Stomach smooth muscle (tissue), 2 donors: ENCODE measurements at regions not wholly inside any gene's neighbourhood (a gene's known extent, or its start where the extent isn't known, plus 50 kb on each side); places are given as distances from the start of the nearest gene placed in this dataset.

Source experiments
- H3K27ac ChIP-seq: one replicate; pipeline ENCODE4 v1.7.0; 2013; ENCODE audit warnings: mild to moderate bottlenecking, low read length, inconsistent platforms
- H3K27me3 ChIP-seq, 2 donors: one replicate each; pipeline ENCODE4 v1.7.0; 2013; ENCODE audit warnings: low read length in 2 of 2; ENCODE audit not compliant: insufficient read depth in 2 of 2, control insufficient read depth in 1 of 2
- H3K36me3 ChIP-seq, 2 donors: one replicate each; pipeline ENCODE4 v1.7.0; 2013; ENCODE audit warnings: low read length in 2 of 2; ENCODE audit not compliant: control insufficient read depth in 2 of 2, insufficient read depth in 2 of 2
- H3K4me1 ChIP-seq: one replicate; pipeline ENCODE4 v1.7.0; 2013; ENCODE audit warnings: low read length; ENCODE audit not compliant: control insufficient read depth, insufficient read depth
- H3K4me3 ChIP-seq, 2 donors: one replicate each; pipeline ENCODE4 v1.7.0; 2013; ENCODE audit warnings: low read length in 2 of 2
- H3K9ac ChIP-seq, 2 donors: one replicate each; pipeline ENCODE4 v1.7.0; 2013; ENCODE audit warnings: low read length in 2 of 2, mild to moderate bottlenecking in 1 of 2
- H3K9me3 ChIP-seq, 2 donors: one replicate each; pipeline ENCODE4 v1.7.0; 2013; ENCODE audit warnings: low read length in 2 of 2; ENCODE audit not compliant: control insufficient read depth in 2 of 2
- donor health status: healthy.
- donor health status: Pancreatic carcinoma.

DNA sequence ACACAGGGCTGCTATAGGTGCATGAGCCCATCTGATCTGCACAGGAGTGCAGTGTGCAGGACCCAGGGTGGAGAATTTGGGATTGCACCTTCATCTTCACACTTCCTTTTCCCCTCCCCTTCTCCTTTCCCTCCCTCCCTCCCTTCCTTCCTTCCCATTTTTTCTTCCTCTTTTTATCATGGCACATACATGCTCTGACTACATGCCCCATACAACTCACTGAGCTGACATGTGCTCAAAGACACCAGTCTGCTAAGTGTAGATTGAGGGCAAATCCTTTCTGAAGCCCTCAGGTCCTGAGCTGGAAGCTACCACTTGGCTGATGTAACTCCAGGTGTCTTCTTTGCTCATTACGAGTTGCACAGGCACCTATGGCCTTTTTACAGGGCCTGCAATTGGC, 365.3 kb upstream of the ZNF32 start:
- H3K4me1 ChIP-seq, result peaks cover 15% of the 10 kb centered on the region
- H3K9ac ChIP-seq, result no peak overlapping the region
- H3K9me3 ChIP-seq, result no peaks in the 10 kb centered on the region
- peaks cover 0 to 4% of the 10 kb centered on the region in 2 donors for H3K27me3 ChIP-seq
- no peak overlapping the region for H3K27ac ChIP-seq
- no peaks in the 10 kb centered on the region for H3K36me3 ChIP-seq
- no peak overlapping the region for H3K4me3 ChIP-seq

GRCh38 chr10:44012921-44013320, 364.2 kb upstream of the ZNF32 start:
- H3K36me3 ChIP-seq, result no peaks in the 10 kb centered on the region

DNA sequence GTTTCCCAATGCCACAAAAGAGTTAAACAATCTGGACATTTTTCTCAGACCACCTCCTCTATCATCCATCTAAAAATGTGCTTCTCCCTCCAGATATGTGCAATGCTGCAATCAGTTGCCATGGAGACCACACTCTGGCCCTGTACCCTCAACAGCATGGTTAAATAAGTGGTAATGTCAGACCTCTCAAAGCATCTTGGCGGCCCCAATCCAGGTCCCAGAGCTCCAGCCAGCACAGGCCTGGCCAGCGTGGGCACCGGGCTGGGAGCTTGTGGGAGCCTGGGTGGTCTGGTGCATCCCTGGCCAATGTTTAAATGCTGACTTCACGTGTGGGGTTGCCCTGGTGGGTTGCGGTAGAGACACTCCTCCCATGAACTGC, 362.9 kb upstream of the ZNF32 start:
- peaks cover 11% of the 10 kb centered on the region for H3K4me1 ChIP-seq
- H3K36me3 ChIP-seq, result no peaks in the 10 kb centered on the region
- no peak overlapping the region for H3K4me3 ChIP-seq
- peaks cover 0 to 4% of the 10 kb centered on the region in 2 donors for H3K27me3 ChIP-seq
- no peak overlapping the region for H3K9ac ChIP-seq
- H3K9me3 ChIP-seq, result no peaks in the 10 kb centered on the region
- H3K27ac ChIP-seq, result no peak overlapping the region

More at GRCh38 chr10:44012921-44013320, 364.2 kb upstream of the ZNF32 start:
- Histone ChIP-seq H3K4me1 (peaks cover 15% of the 10 kb centered on the region), H3K9me3 (no peaks in the 10 kb centered on the region), H3K4me3 (no peak overlapping the region), H3K9ac (no peak overlapping the region), H3K27ac (no peak overlapping the region), H3K27me3 (peaks cover 0 to 4% of the 10 kb centered on the region in 2 donors)

DNA sequence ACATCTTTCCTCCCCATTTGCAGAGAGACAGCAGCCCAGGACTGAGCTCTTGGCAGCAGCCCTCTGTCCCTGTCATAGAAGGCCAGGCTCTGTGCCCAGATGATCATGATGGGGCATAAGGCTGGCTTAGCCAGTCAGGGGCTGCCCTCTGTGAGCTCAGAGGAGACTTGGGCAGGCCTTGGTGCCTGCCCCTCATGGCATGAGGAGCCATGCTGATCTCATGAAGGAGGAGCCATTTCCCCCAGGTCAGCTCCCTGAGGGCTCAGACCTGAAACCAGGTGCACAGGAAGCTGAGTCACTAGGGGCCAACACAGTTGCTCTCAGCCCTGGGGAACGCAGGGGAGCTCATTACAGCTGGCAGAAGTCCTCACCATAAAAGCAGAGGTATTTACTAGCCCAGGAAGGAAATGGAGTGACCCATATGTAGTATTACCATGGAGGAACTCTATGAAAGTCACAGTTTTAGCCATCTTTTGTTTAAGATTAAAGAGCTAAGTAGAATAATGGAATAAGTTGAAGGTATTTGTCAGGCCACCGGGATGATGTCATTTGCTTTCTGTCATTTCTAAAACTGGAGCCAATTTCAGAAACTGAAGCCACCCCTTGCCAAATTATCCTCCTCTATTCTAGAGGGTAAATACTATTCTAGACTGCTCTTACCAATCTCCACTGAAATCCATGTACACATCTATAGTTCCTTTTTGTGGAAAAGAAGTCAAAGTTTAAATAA, 362.4 kb upstream of the ZNF32 start:
- no peak overlapping the region for H3K27ac ChIP-seq
- H3K9me3 ChIP-seq, result no peaks in the 10 kb centered on the region
- peaks cover 5% of the 10 kb centered on the region for H3K4me1 ChIP-seq
- no peak overlapping the region for H3K4me3 ChIP-seq
- no peak overlapping the region for H3K9ac ChIP-seq
- H3K27me3 ChIP-seq, result peaks cover 0 to 4% of the 10 kb centered on the region in 2 donors
- no peaks in the 10 kb centered on the region for H3K36me3 ChIP-seq

- no peak overlapping the region for H3K27ac ChIP-seq
- H3K4me1 ChIP-seq, result peaks cover 2% of the 10 kb centered on the region
- H3K9ac ChIP-seq, result no peak overlapping the region
- no peak overlapping the region for H3K4me3 ChIP-seq
- no peaks in the 10 kb centered on the region for H3K36me3 ChIP-seq
- peaks cover 0 to 4% of the 10 kb centered on the region in 2 donors for H3K27me3 ChIP-seq
- H3K9me3 ChIP-seq, result no peaks in the 10 kb centered on the region
Measured at GRCh38 chr10:44009891-44010632, 361.4 kb upstream of the ZNF32 start.

GRCh38 chr10:44008917-44009709, 360.4 kb upstream of the ZNF32 start:
- H3K4me1 ChIP-seq, result peaks cover 2% of the 10 kb centered on the region
- H3K27me3 ChIP-seq, result peaks cover 0 to 4% of the 10 kb centered on the region in 2 donors
- no peak overlapping the region for H3K27ac ChIP-seq
- no peak overlapping the region for H3K9ac ChIP-seq
- no peaks in the 10 kb centered on the region for H3K9me3 ChIP-seq
- H3K36me3 ChIP-seq, result no peaks in the 10 kb centered on the region
- no peak overlapping the region for H3K4me3 ChIP-seq

DNA sequence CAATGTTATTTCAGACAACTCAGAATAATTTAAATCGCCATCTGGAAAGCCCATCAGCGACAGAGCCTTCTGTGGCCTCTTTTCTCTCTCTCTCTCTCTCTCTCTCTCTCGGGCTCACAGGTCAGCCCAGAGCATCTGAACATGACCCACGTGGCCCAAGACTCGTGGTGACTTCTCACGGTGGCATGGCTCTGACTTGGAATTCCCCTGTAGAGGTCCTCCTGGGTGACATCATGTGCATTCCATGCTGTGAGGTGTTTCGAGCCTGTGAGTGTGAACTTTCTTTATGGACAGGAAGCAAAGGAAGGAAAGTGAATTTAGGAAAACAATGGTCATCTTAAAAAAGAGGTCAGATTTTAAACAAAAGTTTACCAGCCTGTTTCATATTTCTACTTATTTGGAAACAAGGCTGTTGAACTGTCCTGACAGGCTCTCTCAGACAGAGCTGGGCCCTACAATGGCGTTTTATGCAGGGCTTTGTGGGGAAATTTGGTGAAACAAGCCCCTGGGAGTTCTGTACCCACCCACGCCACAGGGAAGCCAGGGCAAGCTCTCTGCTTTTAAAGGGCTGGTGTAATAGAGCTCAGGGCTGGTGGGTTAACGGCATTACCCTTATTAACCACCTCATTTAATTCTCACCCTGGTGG, 359.7 kb upstream of the ZNF32 start:
- H3K9me3 ChIP-seq, result no peaks in the 10 kb centered on the region
- H3K9ac ChIP-seq, result no peak overlapping the region
- H3K27ac ChIP-seq, result no peak overlapping the region
- peaks cover 2% of the 10 kb centered on the region for H3K4me1 ChIP-seq
- no peaks in the 10 kb centered on the region for H3K36me3 ChIP-seq
- no peak overlapping the region for H3K4me3 ChIP-seq
- peaks cover 0 to 3% of the 10 kb centered on the region in 2 donors for H3K27me3 ChIP-seq

- Histone ChIP-seq H3K27ac (no peak overlapping the region), H3K9me3 (no peaks in the 10 kb centered on the region), H3K9ac (no peak overlapping the region), H3K4me3 (no peak overlapping the region), H3K36me3 (no peaks in the 10 kb centered on the region), H3K27me3 (no peaks in the 10 kb centered on the region), H3K4me1 (no peaks in the 10 kb centered on the region)
Measured at GRCh38 chr10:44006771-44007170, 358.1 kb upstream of the ZNF32 start.

DNA sequence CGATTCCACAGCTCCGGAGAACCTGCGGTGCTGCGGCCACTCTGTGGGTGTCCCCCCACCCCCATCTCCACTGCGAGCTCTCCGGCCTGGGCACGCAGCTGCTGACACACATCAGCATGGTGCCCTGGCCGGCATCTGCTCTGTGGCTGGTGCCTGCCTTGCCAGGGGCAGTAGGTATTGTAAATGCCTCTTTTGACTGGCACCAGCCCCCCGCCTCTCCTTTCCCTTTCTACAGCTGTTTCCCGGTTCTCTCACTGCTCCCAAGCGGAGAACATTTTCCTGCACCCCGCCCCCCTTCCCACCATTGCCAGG, 357.1 kb upstream of the ZNF32 start:
- Histone ChIP-seq H3K27ac (no peak overlapping the region), H3K9me3 (no peaks in the 10 kb centered on the region), H3K9ac (no peak overlapping the region), H3K36me3 (no peaks in the 10 kb centered on the region), H3K27me3 (no peaks in the 10 kb centered on the region), H3K4me3 (no peak overlapping the region), H3K4me1 (no peaks in the 10 kb centered on the region)

- Histone ChIP-seq H3K36me3 (no peaks in the 10 kb centered on the region), H3K27ac (no peak overlapping the region), H3K4me1 (no peaks in the 10 kb centered on the region), H3K27me3 (no peaks in the 10 kb centered on the region), H3K9ac (no peak overlapping the region), H3K9me3 (no peaks in the 10 kb centered on the region), H3K4me3 (no peak overlapping the region)
Measured at GRCh38 chr10:44004913-44005787, 356.5 kb upstream of the ZNF32 start.
